ENCODE measurements at regions not wholly inside any gene's neighbourhood (a gene's known extent, or its start where the extent isn't known, plus 50 kb on each side); places are given as distances from the start of the nearest gene placed in this dataset.

GRCh38 chr7:17523813-17524739 lies 225.6 kb downstream of the AHR start:
- no peak for TF ChIP-seq CTCF (IDR thresholded peaks at IDR 0.05)
- no peak for TF ChIP-seq POLR2A (IDR thresholded peaks at IDR 0.05; ENCODE audit: low read depth)

All from esophagus muscularis mucosa (tissue), 3 donors.